ENCODE measurements at regions not wholly inside any gene's neighbourhood (a gene's known extent, or its start where the extent isn't known, plus 50 kb on each side); places are given as distances from the start of the nearest gene placed in this dataset.

- TF ChIP-seq FOXA1 (IDR thresholded peaks at IDR 0.05), result no peak
- no peak for TF ChIP-seq MAX (IDR thresholded peaks at IDR 0.05)
- no peak for TF ChIP-seq ATF3 (IDR thresholded peaks at IDR 0.05)
- TF ChIP-seq RXRA (IDR thresholded peaks at IDR 0.05), result no peak
- TF ChIP-seq HNF4A (conservative IDR thresholded peaks at IDR 0.05), result no peak
- no peak for TF ChIP-seq FOXA2 (IDR thresholded peaks at IDR 0.05)
- no peak for TF ChIP-seq EGR1 (IDR thresholded peaks at IDR 0.05; ENCODE audit: low read depth in 2 of 2)
- no peak for TF ChIP-seq NR2F2 (IDR thresholded peaks at IDR 0.05)
- no peak for TF ChIP-seq JUND (IDR thresholded peaks at IDR 0.05)
- no peak for TF ChIP-seq REST (IDR thresholded peaks at IDR 0.05)
- no peak overlapping the region for H3K27ac ChIP-seq (ENCODE audit: low read depth in 1 of 2, low read length in 2 of 2)
- H3K36me3 ChIP-seq (ENCODE audit: control insufficient read depth in 4 of 4, insufficient read depth in 3 of 4, low read depth in 1 of 4, low read length in 3 of 4), result no peaks in the 10 kb centered on the region
- H3K27me3 ChIP-seq (ENCODE audit: control insufficient read depth in 4 of 4, insufficient read depth in 4 of 4, low read length in 3 of 4), result no peaks in the 10 kb centered on the region
- H3K4me3 ChIP-seq (ENCODE audit: low read depth in 1 of 3, low read length in 3 of 3), result no peak overlapping the region
- no peak overlapping the region for H3K9ac ChIP-seq (ENCODE audit: low read depth in 1 of 2, low read length in 2 of 2)
- no peak for DNase-seq (ENCODE audit: low spot score)
- no peaks in the 10 kb centered on the region for H3K9me3 ChIP-seq (ENCODE audit: control insufficient read depth in 4 of 4, low read length in 3 of 4)
- H3K4me1 ChIP-seq (ENCODE audit: control insufficient read depth in 4 of 4, insufficient read depth in 4 of 4, low read length in 3 of 4), result no peaks in the 10 kb centered on the region
Measured at GRCh38 chr4:132683957-132684356, 465.1 kb upstream of the PCDH10 start.

GRCh38 chr4:132691026-132691425 is 458.1 kb upstream of the PCDH10 start:
- TF ChIP-seq SP1 (IDR thresholded peaks at IDR 0.05) (no peak), YY1 (IDR thresholded peaks at IDR 0.05) (no peak), TAF1 (conservative IDR thresholded peaks at IDR 0.05) (no peak), EGR1 (IDR thresholded peaks at IDR 0.05; ENCODE audit: low read depth in 2 of 2) (no peak), REST (IDR thresholded peaks at IDR 0.05) (no peak), MAX (IDR thresholded peaks at IDR 0.05) (no peak), RAD21 (IDR thresholded peaks at IDR 0.05) (no peak), GABPA (IDR thresholded peaks at IDR 0.05 in 1 of 2, conservative IDR thresholded peaks at IDR 0.05 in 1 of 2) (no peak), CTCF (IDR thresholded peaks at IDR 0.05; ENCODE audit: low read depth, low read length, missing input control) (no peak), ZBTB33 (IDR thresholded peaks at IDR 0.05) (no peak)
- DNase-seq (ENCODE audit: low spot score), result no peak
- Histone ChIP-seq H3K27ac (ENCODE audit: low read depth in 1 of 2, low read length in 2 of 2) (no peak overlapping the region), H3K9me3 (ENCODE audit: control insufficient read depth in 4 of 4, low read length in 3 of 4) (peaks cover 0 to 2% (median 0%) of the 10 kb centered on the region in 4 donors), H3K36me3 (ENCODE audit: control insufficient read depth in 4 of 4, insufficient read depth in 3 of 4, low read depth in 1 of 4, low read length in 3 of 4) (no peaks in the 10 kb centered on the region), H3K27me3 (ENCODE audit: control insufficient read depth in 4 of 4, insufficient read depth in 4 of 4, low read length in 3 of 4) (no peaks in the 10 kb centered on the region), H3K4me3 (ENCODE audit: low read depth in 1 of 3, low read length in 3 of 3) (no peak overlapping the region), H3K4me1 (ENCODE audit: control insufficient read depth in 4 of 4, insufficient read depth in 4 of 4, low read length in 3 of 4) (no peaks in the 10 kb centered on the region), H3K9ac (ENCODE audit: low read depth in 1 of 2, low read length in 2 of 2) (no peak overlapping the region)
- 53% methylated on average over 2 of the region's 2 CpGs for WGBS

All from liver (tissue), 8 donors.